Chondrocyte (in vitro differentiated cells): ENCODE measurements at regions not wholly inside any gene's neighbourhood (a gene's known extent, or its start where the extent isn't known, plus 50 kb on each side); places are given as distances from the start of the nearest gene placed in this dataset.

Experiments used
- DNase-seq: peaks from one replicate; pipeline ENCODE4 v3.0.0; 2021; ENCODE audit warnings: mixed read lengths, low spot score
- H3K27ac Mint-ChIP-seq: one replicate; pipeline ENCODE4 v1.8.0; 2021; ENCODE audit warnings: mild to moderate bottlenecking, moderate library complexity, mixed read lengths; ENCODE audit not compliant: unreplicated experiment
- H3K27me3 Mint-ChIP-seq: 2 replicates; pipeline ENCODE4 v1.8.0; 2021; ENCODE audit warnings: low read depth, mixed read lengths
- H3K36me3 Mint-ChIP-seq: 2 replicates; pipeline ENCODE4 v1.8.0; 2021; ENCODE audit warnings: low read depth, mixed read lengths
- H3K4me1 Mint-ChIP-seq: 2 replicates; pipeline ENCODE4 v1.8.0; 2021; ENCODE audit warnings: low read depth, mild to moderate bottlenecking, mixed read lengths
- H3K4me3 Mint-ChIP-seq: one replicate; pipeline ENCODE4 v1.8.0; 2021; ENCODE audit warnings: mild to moderate bottlenecking, moderate library complexity, mixed read lengths; ENCODE audit not compliant: unreplicated experiment
- H3K9me3 Mint-ChIP-seq: 2 replicates; pipeline ENCODE4 v1.8.0; 2021; ENCODE audit warnings: low read depth, mixed read lengths
- TF ChIP-seq, protein P1 (sequence below): fragments of 200-600 bp; sonication (generic); IDR thresholded peaks from 2 replicates; pipeline ENCODE4 v1.5.0; 2021; ENCODE audit warnings: antibody characterized with exemption, mild to moderate bottlenecking, moderate library complexity

DNA sequence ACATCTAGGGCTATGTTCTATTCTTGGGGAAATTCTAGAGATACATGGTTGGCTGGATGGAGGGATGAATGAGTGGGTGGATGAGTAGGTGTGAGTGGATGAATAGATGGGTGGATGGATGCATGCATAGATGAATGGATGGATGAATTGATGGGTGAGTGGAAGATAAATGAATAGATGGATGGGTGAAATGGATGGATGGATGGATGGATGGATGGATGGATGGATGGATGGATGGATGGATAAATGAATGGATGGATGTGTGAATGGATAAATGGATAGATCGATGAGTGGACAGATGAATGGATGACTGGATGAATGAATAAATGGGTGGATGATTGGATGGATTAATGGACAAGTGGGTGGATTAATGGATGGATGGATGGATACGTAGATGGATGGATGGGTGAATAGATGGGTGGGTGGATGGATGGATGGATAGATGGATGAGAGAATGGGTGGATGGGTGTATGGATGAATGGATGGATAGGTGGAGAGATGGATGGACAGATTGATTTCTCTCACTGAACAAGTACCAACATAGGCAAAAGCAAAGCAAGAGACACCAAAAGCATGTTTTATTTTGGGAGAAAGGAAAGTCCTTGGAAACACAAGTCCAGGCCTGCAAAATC is 143.2 kb downstream of the TSHZ3 start:
- Mint-ChIP-seq H3K4me3 (no peak overlapping the region), H3K27ac (no peak overlapping the region), H3K27me3 (peaks cover 17% of the 10 kb centered on the region), H3K9me3 (no peaks in the 10 kb centered on the region), H3K4me1 (peaks cover 5% of the 10 kb centered on the region), H3K36me3 (no peaks in the 10 kb centered on the region)
- TF ChIP-seq, protein P1, sequence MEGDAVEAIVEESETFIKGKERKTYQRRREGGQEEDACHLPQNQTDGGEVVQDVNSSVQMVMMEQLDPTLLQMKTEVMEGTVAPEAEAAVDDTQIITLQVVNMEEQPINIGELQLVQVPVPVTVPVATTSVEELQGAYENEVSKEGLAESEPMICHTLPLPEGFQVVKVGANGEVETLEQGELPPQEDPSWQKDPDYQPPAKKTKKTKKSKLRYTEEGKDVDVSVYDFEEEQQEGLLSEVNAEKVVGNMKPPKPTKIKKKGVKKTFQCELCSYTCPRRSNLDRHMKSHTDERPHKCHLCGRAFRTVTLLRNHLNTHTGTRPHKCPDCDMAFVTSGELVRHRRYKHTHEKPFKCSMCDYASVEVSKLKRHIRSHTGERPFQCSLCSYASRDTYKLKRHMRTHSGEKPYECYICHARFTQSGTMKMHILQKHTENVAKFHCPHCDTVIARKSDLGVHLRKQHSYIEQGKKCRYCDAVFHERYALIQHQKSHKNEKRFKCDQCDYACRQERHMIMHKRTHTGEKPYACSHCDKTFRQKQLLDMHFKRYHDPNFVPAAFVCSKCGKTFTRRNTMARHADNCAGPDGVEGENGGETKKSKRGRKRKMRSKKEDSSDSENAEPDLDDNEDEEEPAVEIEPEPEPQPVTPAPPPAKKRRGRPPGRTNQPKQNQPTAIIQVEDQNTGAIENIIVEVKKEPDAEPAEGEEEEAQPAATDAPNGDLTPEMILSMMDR, result no peak
- DNase-seq, result no peak

DNA sequence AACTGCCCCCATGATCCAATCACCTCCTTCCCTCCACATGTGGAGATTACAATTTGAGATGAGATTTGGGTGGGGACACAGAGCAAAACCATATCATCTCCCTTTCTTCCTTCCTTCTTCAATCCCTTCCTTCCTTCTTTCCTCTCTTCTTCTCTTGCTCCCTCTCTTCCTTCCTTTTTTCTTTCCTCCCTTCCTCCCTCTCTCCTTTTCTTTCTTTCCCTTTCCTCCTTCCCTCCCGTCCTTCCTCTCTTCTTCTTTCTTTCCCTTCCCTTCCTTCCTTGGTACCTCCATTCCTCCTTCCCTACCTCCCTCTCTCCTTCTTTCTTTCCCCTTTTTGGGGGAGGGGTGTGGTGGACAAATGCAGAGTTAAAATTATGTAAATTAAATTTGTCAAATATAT is 145.1 kb downstream of the TSHZ3 start:
- TF ChIP-seq, protein P1, result no peak
- H3K36me3 Mint-ChIP-seq, result no peaks in the 10 kb centered on the region
- peaks cover 17% of the 10 kb centered on the region for H3K27me3 Mint-ChIP-seq
- H3K27ac Mint-ChIP-seq, result no peak overlapping the region
- peaks cover 8% of the 10 kb centered on the region for H3K4me1 Mint-ChIP-seq
- H3K4me3 Mint-ChIP-seq, result no peak overlapping the region
- H3K9me3 Mint-ChIP-seq, result no peaks in the 10 kb centered on the region
- no peak for DNase-seq

DNA sequence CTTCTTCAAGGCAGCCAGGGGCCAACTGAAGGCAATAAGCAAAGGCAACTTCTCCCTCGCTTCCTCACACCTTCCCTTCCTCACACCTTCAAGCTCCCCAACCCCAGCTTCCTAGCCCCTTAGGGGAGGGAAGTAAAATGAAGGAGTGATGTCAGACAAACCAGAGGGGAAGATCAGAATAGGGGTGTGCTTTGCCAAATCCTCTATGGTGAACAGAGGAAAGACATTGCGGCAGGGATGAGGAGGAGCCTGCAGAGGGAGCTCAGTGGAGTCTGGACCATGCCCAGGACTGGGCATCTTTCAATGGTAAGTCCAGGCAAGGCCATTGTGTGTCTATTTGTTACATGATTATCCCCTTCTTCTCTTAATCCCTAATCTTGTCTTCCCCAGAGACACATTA is 164.0 kb downstream of the TSHZ3 start:
- Mint-ChIP-seq H3K9me3 (peaks cover 21% of the 10 kb centered on the region), H3K4me1 (no peaks in the 10 kb centered on the region), H3K4me3 (no peak overlapping the region), H3K36me3 (peaks cover 9% of the 10 kb centered on the region), H3K27ac (no peak overlapping the region), H3K27me3 (no peaks in the 10 kb centered on the region)
- no peak for DNase-seq
- TF ChIP-seq, protein P1, result no peak

DNA sequence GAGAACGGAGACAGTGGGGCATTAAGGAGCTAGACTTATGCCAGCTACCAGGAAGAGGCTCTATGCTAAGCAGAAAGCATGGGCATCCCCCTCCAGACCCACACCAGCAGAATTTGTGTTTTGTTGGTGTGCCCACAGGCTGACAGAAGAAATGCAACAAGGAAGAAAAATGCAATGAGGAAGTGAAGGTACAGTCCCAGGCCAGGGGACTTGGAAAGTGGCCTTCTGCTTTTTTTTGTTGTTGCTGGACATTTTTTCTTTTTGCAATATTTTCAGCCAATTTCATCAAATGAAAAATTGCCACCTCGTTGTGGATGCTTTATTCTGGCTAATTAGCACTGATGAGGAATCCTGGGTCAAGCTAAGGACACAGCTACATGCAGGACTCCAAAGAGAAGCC is 167.7 kb downstream of the TSHZ3 start:
- Mint-ChIP-seq H3K36me3 (peaks cover 2% of the 10 kb centered on the region), H3K27me3 (no peaks in the 10 kb centered on the region), H3K9me3 (peaks cover 9% of the 10 kb centered on the region), H3K4me1 (peaks cover 6% of the 10 kb centered on the region), H3K4me3 (no peak overlapping the region), H3K27ac (no peak overlapping the region)
- DNase-seq, result no peak
- TF ChIP-seq, protein P1, result no peak

DNA sequence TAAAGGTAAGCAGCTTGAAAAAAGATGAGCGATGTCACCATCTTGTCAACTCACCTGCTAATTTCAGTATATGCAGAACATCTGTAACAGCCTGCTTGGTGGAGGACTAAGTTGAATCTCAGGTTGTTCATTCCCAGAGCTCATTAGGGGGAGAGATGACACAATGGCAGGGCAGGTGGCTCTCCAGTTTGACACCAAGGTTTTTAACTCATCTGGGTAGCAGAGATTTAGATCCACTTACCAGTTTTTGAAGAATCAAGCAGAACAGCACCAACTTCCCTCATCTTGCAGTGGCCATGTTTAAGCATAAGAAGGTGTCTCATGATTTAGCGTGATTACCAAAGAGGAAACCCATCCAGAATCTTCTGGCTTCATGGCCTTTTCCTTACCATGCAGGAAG is 168.3 kb downstream of the TSHZ3 start:
- peaks cover 6% of the 10 kb centered on the region for H3K4me1 Mint-ChIP-seq
- no peak overlapping the region for H3K4me3 Mint-ChIP-seq
- TF ChIP-seq, protein P1, result no peak
- peaks cover 7% of the 10 kb centered on the region for H3K9me3 Mint-ChIP-seq
- DNase-seq, result no peak
- H3K27ac Mint-ChIP-seq, result no peak overlapping the region
- peaks cover 3% of the 10 kb centered on the region for H3K36me3 Mint-ChIP-seq
- no peaks in the 10 kb centered on the region for H3K27me3 Mint-ChIP-seq
